IMR-90 (cell line): ENCODE measurements at regions not wholly inside any gene's neighbourhood (a gene's known extent, or its start where the extent isn't known, plus 50 kb on each side); places are given as distances from the start of the nearest gene placed in this dataset.

ENCODE experiments used
- CEBPB ChIP-seq: IDR thresholded peaks from 2 replicates; pipeline ENCODE4 v1.6.1; 2012; ENCODE audit warnings: low read depth, low read length, improper control_type of control experiment
- CTCF ChIP-seq: conservative IDR thresholded peaks from 2 replicates; pipeline ENCODE4 v1.5.1; 2012; ENCODE audit warnings: mild to moderate bottlenecking, low read depth, low read length, improper control_type of control experiment
- ELK1 ChIP-seq: fragments of 150-350 bp; IDR thresholded peaks from 2 replicates; pipeline ENCODE4 v1.6.1; 2016; ENCODE audit warnings: low read depth, mild to moderate bottlenecking, low read length, moderate library complexity, borderline replicate concordance
- FOS ChIP-seq: fragments of 150-350 bp; IDR thresholded peaks from 2 replicates; pipeline ENCODE4 v1.6.1; 2016; ENCODE audit warnings: low read depth, low read length
- MAFK ChIP-seq: IDR thresholded peaks from 2 replicates; pipeline ENCODE4 v1.6.1; 2012; ENCODE audit warnings: low read depth, low read length, improper control_type of control experiment
- POLR2A ChIP-seq: IDR thresholded peaks from 2 replicates; pipeline ENCODE4 v1.6.1; 2012; ENCODE audit warnings: mild to moderate bottlenecking, low read depth, low read length
- RAD21 ChIP-seq: IDR thresholded peaks from 2 replicates; pipeline ENCODE4 v1.6.1; 2012; ENCODE audit warnings: low read length, improper control_type of control experiment
- RCOR1 ChIP-seq: IDR thresholded peaks from 2 replicates; pipeline ENCODE4 v1.6.1; 2012; ENCODE audit warnings: mild to moderate bottlenecking, low read length, improper control_type of control experiment; ENCODE audit not compliant: insufficient replicate concordance
- RFX5 ChIP-seq: IDR thresholded peaks from 2 replicates; pipeline ENCODE4 v1.8.0; 2012; ENCODE audit warnings: low read depth, mild to moderate bottlenecking, low read length, moderate library complexity
- USF2 ChIP-seq: fragments of 150-350 bp; IDR thresholded peaks from 2 replicates; pipeline ENCODE4 v1.6.1; 2017; ENCODE audit warnings: mild to moderate bottlenecking, antibody characterized with exemption, low read length, low read depth

GRCh38 chr4:14359991-14360390 lies 642.3 kb upstream of the CPEB2 start:
- TF ChIP-seq CTCF (no peak), CEBPB (no peak), POLR2A (no peak), USF2 (no peak), MAFK (no peak), ELK1 (no peak), RAD21 (no peak), RFX5 (no peak), RCOR1 (no peak), FOS (no peak)
